Loucy (cell line): ENCODE measurements at regions not wholly inside any gene's neighbourhood (a gene's known extent, or its start where the extent isn't known, plus 50 kb on each side); places are given as distances from the start of the nearest gene placed in this dataset.

ENCODE experiments used
- H2AFZ ChIP-seq: fragments of 200-600 bp; sonication (generic); 2 replicates; pipeline ENCODE4 v1.6.0; 2016; ENCODE audit warnings: antibody characterized with exemption, mild to moderate bottlenecking, low read length, moderate library complexity
- H3F3A ChIP-seq: fragments of 200-600 bp; 2 replicates; pipeline ENCODE4 v1.6.0; 2016; ENCODE audit warnings: antibody characterized with exemption, low read depth, mild to moderate bottlenecking
- H3K27me3 ChIP-seq: fragments of 200-600 bp; sonication (generic); 2 replicates; pipeline ENCODE4 v1.6.1; 2014; ENCODE audit warnings: low read length, mild to moderate bottlenecking; ENCODE audit not compliant: insufficient read depth, poor library complexity, severe bottlenecking
- H3K36me3 ChIP-seq: fragments of 200-600 bp; sonication (generic); 2 replicates; pipeline ENCODE4 v1.6.1; 2016; ENCODE audit warnings: low read length; ENCODE audit not compliant: insufficient read depth
- H3K4me1 ChIP-seq: fragments of 200-600 bp; sonication (generic); 2 replicates; pipeline ENCODE4 v1.5.1; 2014; ENCODE audit warnings: low read length, mild to moderate bottlenecking; ENCODE audit not compliant: insufficient read depth, poor library complexity, severe bottlenecking
- H3K4me2 ChIP-seq: fragments of 200-600 bp; sonication (generic); 2 replicates; pipeline ENCODE4 v1.6.0; 2014; ENCODE audit warnings: antibody characterized with exemption, low read length, low read depth, mild to moderate bottlenecking; ENCODE audit not compliant: poor library complexity, severe bottlenecking
- H3K4me3 ChIP-seq: fragments of 200-600 bp; sonication (generic); 2 replicates; pipeline ENCODE4 v1.5.1; 2014; ENCODE audit warnings: low read length, mild to moderate bottlenecking, mixed read lengths; ENCODE audit not compliant: poor library complexity, severe bottlenecking
- H3K79me2 ChIP-seq: fragments of 200-600 bp; sonication (generic); 2 replicates; pipeline ENCODE4 v1.6.1; 2014; ENCODE audit warnings: low read length; ENCODE audit not compliant: insufficient read depth
- H3K9ac ChIP-seq: fragments of 200-600 bp; sonication (generic); 2 replicates; pipeline ENCODE4 v1.6.0; 2014; ENCODE audit warnings: mild to moderate bottlenecking, low read depth, low read length, moderate library complexity; ENCODE audit not compliant: poor library complexity, severe bottlenecking
- H3K9me2 ChIP-seq: fragments of 200-600 bp; sonication (generic); replicated peaks from 2 replicates; pipeline ENCODE4 v1.6.1; 2016; ENCODE audit warnings: low read depth, low read length, mixed read lengths
- H3K9me3 ChIP-seq: fragments of 200-600 bp; sonication (generic); 2 replicates; pipeline ENCODE4 v1.6.1; 2014; ENCODE audit warnings: mild to moderate bottlenecking, antibody characterized with exemption, low read length, low read depth; ENCODE audit not compliant: insufficient read depth
- H4K20me1 ChIP-seq: fragments of 200-600 bp; sonication (generic); 2 replicates; pipeline ENCODE4 v1.6.0; 2014; ENCODE audit warnings: antibody characterized with exemption, low read length, mild to moderate bottlenecking; ENCODE audit not compliant: insufficient read depth, poor library complexity, severe bottlenecking
- EZH2phosphoT487 ChIP-seq: fragments of 200-600 bp; IDR thresholded peaks from 2 replicates; pipeline ENCODE4 v1.6.1; 2018; ENCODE audit warnings: antibody characterized with exemption, mild to moderate bottlenecking, moderate library complexity, borderline replicate concordance
- TF ChIP-seq, protein P1 (sequence below): fragments of 200-600 bp; sonication (generic); conservative IDR thresholded peaks from 2 replicates; pipeline ENCODE4 v1.5.1; 2014; ENCODE audit warnings: mild to moderate bottlenecking, antibody characterized with exemption, low read length

DNA sequence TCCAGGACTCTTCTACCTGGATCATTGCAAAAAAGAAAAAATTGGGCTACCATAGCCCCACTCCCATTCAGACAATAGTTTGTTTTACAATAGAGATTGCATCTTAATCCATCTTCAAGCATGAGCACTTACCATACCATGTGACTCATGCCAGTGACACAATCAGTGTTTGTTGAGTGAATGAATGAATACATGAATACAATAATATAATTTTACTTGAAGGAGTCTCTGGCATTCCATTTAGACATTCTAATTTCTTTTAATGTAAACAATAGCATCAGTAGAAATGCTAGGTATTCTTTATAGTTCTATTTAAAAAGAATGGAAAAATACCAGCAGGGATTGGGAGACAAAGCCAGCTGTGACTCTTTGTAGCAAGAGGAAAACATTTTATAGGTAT lies 141.6 kb upstream of the AKR1E2 start:
- no peaks in the 10 kb centered on the region for H3K4me1 ChIP-seq
- no peaks in the 10 kb centered on the region for H3K27me3 ChIP-seq
- H3K4me3 ChIP-seq: no peak overlapping the region
- H3K79me2 ChIP-seq: no peaks in the 10 kb centered on the region
- H3K9me3 ChIP-seq: no peaks in the 10 kb centered on the region
- no peak overlapping the region for H3K4me2 ChIP-seq
- H3K36me3 ChIP-seq: no peaks in the 10 kb centered on the region
- H3F3A ChIP-seq: no peaks in the 10 kb centered on the region
- H2AFZ ChIP-seq: no peak overlapping the region
- no peaks in the 10 kb centered on the region for H4K20me1 ChIP-seq
- H3K9ac ChIP-seq: no peak overlapping the region
- no peaks in the 10 kb centered on the region for H3K9me2 ChIP-seq
- TF ChIP-seq EZH2phosphoT487: no peak
- TF ChIP-seq, protein P1, sequence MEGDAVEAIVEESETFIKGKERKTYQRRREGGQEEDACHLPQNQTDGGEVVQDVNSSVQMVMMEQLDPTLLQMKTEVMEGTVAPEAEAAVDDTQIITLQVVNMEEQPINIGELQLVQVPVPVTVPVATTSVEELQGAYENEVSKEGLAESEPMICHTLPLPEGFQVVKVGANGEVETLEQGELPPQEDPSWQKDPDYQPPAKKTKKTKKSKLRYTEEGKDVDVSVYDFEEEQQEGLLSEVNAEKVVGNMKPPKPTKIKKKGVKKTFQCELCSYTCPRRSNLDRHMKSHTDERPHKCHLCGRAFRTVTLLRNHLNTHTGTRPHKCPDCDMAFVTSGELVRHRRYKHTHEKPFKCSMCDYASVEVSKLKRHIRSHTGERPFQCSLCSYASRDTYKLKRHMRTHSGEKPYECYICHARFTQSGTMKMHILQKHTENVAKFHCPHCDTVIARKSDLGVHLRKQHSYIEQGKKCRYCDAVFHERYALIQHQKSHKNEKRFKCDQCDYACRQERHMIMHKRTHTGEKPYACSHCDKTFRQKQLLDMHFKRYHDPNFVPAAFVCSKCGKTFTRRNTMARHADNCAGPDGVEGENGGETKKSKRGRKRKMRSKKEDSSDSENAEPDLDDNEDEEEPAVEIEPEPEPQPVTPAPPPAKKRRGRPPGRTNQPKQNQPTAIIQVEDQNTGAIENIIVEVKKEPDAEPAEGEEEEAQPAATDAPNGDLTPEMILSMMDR: no peak

DNA sequence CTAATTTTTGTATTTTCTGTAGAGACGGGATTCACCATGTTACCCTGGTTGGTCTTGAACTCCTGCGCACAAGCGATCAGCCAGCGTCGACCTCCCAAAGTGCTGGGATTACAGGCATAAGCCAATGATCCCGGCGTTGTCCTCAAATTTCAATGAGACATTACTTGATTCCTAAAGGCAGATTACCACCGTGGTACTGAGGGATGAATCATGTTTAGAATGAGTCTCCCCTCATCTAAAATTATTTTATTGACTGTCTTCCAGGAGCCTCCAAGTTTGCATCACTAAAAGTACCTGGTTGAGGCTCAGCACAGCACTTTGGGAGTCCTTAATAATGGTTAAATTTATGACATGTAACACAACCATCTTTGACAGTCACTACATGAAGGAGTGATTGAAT lies 142.2 kb upstream of the AKR1E2 start:
- Histone ChIP-seq H2AFZ (no peak overlapping the region), H3K4me1 (no peaks in the 10 kb centered on the region), H3K9me3 (no peaks in the 10 kb centered on the region), H3K4me3 (no peak overlapping the region), H3K27me3 (no peaks in the 10 kb centered on the region), H3K4me2 (no peak overlapping the region), H3K9ac (no peak overlapping the region), H3F3A (no peaks in the 10 kb centered on the region), H4K20me1 (no peaks in the 10 kb centered on the region), H3K79me2 (no peaks in the 10 kb centered on the region), H3K36me3 (no peaks in the 10 kb centered on the region), H3K9me2 (no peaks in the 10 kb centered on the region)
- TF ChIP-seq EZH2phosphoT487: no peak
- TF ChIP-seq, protein P1: no peak

DNA sequence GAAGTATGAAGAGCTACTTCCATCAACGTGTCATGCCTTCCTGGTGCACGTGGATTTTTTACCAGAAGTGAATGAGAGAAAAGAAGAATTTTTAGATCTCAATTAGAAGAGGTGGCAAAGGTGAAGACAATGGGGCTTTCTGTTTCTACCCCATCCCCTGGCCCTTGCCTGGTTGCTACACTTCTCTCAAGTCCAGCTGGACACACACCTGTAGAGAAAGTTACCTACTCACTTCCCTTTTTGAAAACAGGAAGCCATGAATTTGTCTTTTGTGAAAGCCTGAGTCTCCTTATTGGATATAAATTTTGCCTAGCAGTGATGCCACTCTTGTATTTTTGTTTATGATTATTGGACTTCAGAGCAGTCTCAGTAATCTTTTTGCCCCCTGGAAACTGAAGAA lies 142.9 kb upstream of the AKR1E2 start:
- Histone ChIP-seq H3K4me3 (no peak overlapping the region), H3K4me2 (no peak overlapping the region), H2AFZ (no peak overlapping the region), H3K79me2 (no peaks in the 10 kb centered on the region), H4K20me1 (no peaks in the 10 kb centered on the region), H3F3A (no peaks in the 10 kb centered on the region), H3K36me3 (no peaks in the 10 kb centered on the region), H3K27me3 (no peaks in the 10 kb centered on the region), H3K9me3 (no peaks in the 10 kb centered on the region), H3K9ac (no peak overlapping the region), H3K9me2 (no peaks in the 10 kb centered on the region), H3K4me1 (no peaks in the 10 kb centered on the region)
- no peak for TF ChIP-seq EZH2phosphoT487
- TF ChIP-seq, protein P1: no peak
